Ovary (tissue), 7 donors: ENCODE measurements at regions not wholly inside any gene's neighbourhood (a gene's known extent, or its start where the extent isn't known, plus 50 kb on each side); places are given as distances from the start of the nearest gene placed in this dataset.

Experiments
- DNase-seq, 5 donors: peaks; one replicate each; pipeline ENCODE4 v3.0.0-alpha.2; 2019 to 2020
- H3K27ac ChIP-seq, 2 donors: fragments of 200-600 bp; one replicate each; pipeline versions ENCODE4 v1.5.1 to v1.8.0; 2019 to 2022
- H3K27me3 ChIP-seq: fragments of 200-600 bp; one replicate; pipeline ENCODE4 v1.8.0; 2022
- H3K36me3 ChIP-seq: fragments of 200-600 bp; sonication (generic); one replicate; pipeline ENCODE4 v1.5.1; 2019
- H3K4me1 ChIP-seq: one replicate; pipeline ENCODE4 v1.8.1; 2013; ENCODE audit warnings: mild to moderate bottlenecking, moderate library complexity; ENCODE audit not compliant: insufficient read depth
- H3K4me3 ChIP-seq: fragments of 200-600 bp; sonication (generic); one replicate; pipeline ENCODE4 v1.5.1; 2017
- H3K9me3 ChIP-seq, 2 donors: fragments of 200-600 bp in 1 of 2; sonication (generic) in 1 of 2; one replicate each; pipeline versions ENCODE4 v1.5.1 to v1.8.1; 2013 to 2019; ENCODE audit warnings: mild to moderate bottlenecking in 1 of 2, moderate library complexity in 1 of 2
- EP300 ChIP-seq: sonication (generic); formaldehyde crosslinking; IDR thresholded peaks from one replicate; pipeline ENCODE4 v1.6.1; 2017; ENCODE audit warnings: antibody characterized with exemption
- POLR2A ChIP-seq: fragments of 450-650 bp; IDR thresholded peaks from one replicate; pipeline ENCODE4 v1.6.1; 2017; ENCODE audit warnings: antibody characterized with exemption, mild to moderate bottlenecking, moderate library complexity
- WGBS, 3 donors: extraction: QIAGEN DNeasy Blood & Tissue Kit in 1 of 3; methylation state at CpG; one replicate each; pipeline versions ENCODE4 v1.1.5 to v1.1.7; 2013 to 2017; 5-methylcytosine and 5-hydroxymethylcytosine counted together
- intact Hi-C, 4 donors: fragments of 100-400 bp; cut with DNase I; formaldehyde crosslinking; loops; one replicate each; pipeline versions ENCODE4 v1.11.0 to v1.15.1; 2022 to 2023
- TF ChIP-seq, protein P1 (sequence below), 3 donors: fragments of 450-650 bp in 2 of 3; fragments of 200-600 bp in 1 of 3; IDR thresholded peaks; one replicate each; pipeline versions ENCODE4 v1.5.1 to v1.8.0; 2016 to 2022; ENCODE audit warnings: antibody characterized with exemption in 3 of 3, mild to moderate bottlenecking in 1 of 3
- donor health status: DM: no; HTN: no; CAD: no; lungs with moderate emphysema.
- donor health status: DM: no; HTN: no; CAD: no.
- donor health status: Bipolar disorder and iron deficiency.
- donor health status: DM: no; HTN: no; CAD: no.
- donor health status: DM: yes; HTN: yes; CAD: no.

DNA sequence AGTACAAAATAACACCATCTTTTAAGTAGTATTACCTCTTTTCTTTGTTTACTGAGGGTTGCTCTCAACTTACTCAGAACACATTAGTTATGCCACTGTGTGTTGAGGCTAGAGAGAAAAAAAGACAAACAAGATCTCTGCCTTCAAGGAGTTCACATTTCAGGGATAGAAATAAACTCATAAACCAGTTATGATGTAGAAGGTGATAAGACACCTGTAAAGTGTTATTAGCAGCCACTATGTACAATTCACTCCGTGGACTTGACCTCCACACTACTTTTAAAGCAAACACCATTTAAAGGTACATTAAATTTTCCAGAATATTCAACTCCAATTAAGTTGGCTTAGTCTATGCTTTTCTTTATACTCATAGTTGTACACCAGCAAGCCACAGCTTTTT is 278.0 kb downstream of the PDGFC start:
- Histone ChIP-seq H3K9me3 (no peaks in the 10 kb centered on the region), H3K27me3 (no peaks in the 10 kb centered on the region), H3K36me3 (no peaks in the 10 kb centered on the region), H3K4me3 (no peak overlapping the region), H3K4me1 (no peaks in the 10 kb centered on the region), H3K27ac (no peak overlapping the region)
- whole genome bisulfite sequencing, 3 donors, result 40 to 62% (median 46%) methylated on average over 1 of the region's 1 CpG
- intact Hi-C loops, result no loop called here
- DNase-seq, result no peak
- TF ChIP-seq POLR2A, result no peak
- TF ChIP-seq, protein P1, sequence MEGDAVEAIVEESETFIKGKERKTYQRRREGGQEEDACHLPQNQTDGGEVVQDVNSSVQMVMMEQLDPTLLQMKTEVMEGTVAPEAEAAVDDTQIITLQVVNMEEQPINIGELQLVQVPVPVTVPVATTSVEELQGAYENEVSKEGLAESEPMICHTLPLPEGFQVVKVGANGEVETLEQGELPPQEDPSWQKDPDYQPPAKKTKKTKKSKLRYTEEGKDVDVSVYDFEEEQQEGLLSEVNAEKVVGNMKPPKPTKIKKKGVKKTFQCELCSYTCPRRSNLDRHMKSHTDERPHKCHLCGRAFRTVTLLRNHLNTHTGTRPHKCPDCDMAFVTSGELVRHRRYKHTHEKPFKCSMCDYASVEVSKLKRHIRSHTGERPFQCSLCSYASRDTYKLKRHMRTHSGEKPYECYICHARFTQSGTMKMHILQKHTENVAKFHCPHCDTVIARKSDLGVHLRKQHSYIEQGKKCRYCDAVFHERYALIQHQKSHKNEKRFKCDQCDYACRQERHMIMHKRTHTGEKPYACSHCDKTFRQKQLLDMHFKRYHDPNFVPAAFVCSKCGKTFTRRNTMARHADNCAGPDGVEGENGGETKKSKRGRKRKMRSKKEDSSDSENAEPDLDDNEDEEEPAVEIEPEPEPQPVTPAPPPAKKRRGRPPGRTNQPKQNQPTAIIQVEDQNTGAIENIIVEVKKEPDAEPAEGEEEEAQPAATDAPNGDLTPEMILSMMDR (IDR thresholded peaks at IDR 0.05), result no peak
- TF ChIP-seq EP300, result no peak

DNA sequence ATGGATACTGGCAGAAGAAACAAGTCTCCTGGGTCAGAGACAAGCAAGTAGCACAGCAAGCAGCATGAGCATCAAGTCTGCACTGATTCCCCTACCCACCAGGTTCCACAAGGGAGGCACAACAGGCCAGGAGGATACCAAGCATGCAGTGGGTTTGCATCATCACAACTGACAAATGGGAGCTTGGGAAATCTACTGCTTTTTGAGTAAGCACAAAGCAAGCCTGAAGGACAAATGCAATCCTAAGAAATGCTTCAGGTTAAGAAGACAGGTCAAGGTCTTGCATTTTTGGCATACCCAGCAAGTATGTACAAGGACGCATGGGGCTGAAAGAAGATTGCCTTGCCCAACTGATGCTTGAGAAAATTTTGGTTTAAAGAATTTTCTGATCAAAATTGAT is 279.6 kb downstream of the PDGFC start:
- intact Hi-C loops, result no loop called here
- H3K27me3 ChIP-seq, result no peaks in the 10 kb centered on the region
- no peak for DNase-seq
- H3K4me3 ChIP-seq, result no peak overlapping the region
- TF ChIP-seq POLR2A (no peak), EP300 (no peak)
- TF ChIP-seq, protein P1 (IDR thresholded peaks at IDR 0.05), result no peak
- no peaks in the 10 kb centered on the region for H3K9me3 ChIP-seq
- no peak overlapping the region for H3K27ac ChIP-seq
- no peaks in the 10 kb centered on the region for H3K4me1 ChIP-seq
- 3 to 41% (median 6%) methylated on average over 1 of the region's 1 CpG for WGBS, 3 donors
- H3K36me3 ChIP-seq, result no peaks in the 10 kb centered on the region

DNA sequence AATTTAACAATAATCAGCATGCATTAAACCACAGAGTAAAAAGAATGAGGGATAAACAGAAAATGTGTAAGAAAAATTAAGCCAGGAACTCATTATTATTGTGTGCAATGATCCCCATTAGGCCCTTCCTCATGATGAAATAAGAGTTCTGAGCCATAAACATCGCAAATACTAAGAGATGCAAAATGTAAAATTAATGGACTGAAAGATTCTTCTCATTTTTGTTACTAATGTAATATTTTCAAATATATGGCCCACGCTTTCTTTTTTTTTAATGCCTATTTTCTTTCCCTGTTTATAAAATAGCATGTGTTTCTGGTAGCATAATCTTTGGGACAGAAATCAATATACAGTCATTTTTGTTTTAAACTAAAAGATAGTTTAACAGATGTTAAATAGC is 281.0 kb downstream of the PDGFC start:
- Histone ChIP-seq H3K27ac (no peak overlapping the region), H3K4me1 (peaks cover 2% of the 10 kb centered on the region), H3K9me3 (no peaks in the 10 kb centered on the region), H3K27me3 (no peaks in the 10 kb centered on the region), H3K36me3 (no peaks in the 10 kb centered on the region), H3K4me3 (no peak overlapping the region)
- intact Hi-C loops, result no loop called here
- DNase-seq, result no peak
- WGBS, 3 donors, result 97 to 98% (median 98%) methylated on average over 2 of the region's 2 CpGs
- TF ChIP-seq POLR2A, result no peak
- TF ChIP-seq EP300, result no peak
- TF ChIP-seq, protein P1 (IDR thresholded peaks at IDR 0.05), result no peak

DNA sequence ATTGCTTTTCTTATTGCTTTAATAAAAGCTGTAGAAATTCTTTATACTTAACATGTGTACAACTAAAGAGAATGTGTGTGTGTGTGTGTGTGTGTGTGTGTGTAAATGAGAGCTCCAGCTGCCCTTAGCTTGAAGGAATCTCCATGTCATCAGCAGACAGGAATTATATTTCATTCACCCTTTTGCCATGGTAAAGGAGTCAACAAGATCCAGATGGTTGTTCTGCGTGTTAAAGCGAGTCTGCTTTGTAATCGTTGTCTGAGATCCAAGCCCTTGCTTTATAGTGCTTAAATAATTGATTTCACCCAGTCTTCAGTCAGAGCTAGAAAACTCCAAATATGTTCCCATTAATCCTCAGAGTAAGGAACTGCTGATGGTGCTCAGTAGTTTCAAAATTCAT is 285.5 kb downstream of the PDGFC start:
- intact Hi-C loops, result no loop called here
- H3K4me3 ChIP-seq, result no peak overlapping the region
- H3K4me1 ChIP-seq, result peaks cover 2% of the 10 kb centered on the region
- no peak overlapping the region for H3K27ac ChIP-seq
- WGBS, 3 donors, result 31 to 40% (median 35%) methylated on average over 3 of the region's 3 CpGs
- no peaks in the 10 kb centered on the region for H3K27me3 ChIP-seq
- H3K9me3 ChIP-seq, result no peaks in the 10 kb centered on the region
- TF ChIP-seq, protein P1 (IDR thresholded peaks at IDR 0.05), result no peak
- TF ChIP-seq POLR2A (no peak), EP300 (no peak)
- no peak for DNase-seq
- H3K36me3 ChIP-seq, result no peaks in the 10 kb centered on the region

DNA sequence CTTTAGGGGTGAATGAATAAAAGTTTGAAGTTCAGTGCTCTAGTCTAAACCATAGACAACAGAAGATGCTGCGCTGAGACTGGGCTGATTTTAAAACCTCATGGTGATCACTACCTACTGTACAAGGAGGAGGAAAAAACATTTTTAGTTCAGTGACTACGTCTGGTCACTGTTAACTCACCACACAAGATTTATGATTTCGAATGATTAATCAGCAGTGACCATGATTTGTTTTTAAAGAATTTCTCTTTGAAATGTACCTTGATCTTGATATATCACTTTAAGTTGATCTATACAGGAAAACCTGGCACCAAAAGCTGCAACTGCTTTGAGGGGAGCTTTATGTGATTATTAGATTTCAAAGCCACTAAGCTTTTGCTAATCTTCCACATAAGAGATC is 286.3 kb downstream of the PDGFC start:
- Histone ChIP-seq H3K27ac (no peak overlapping the region), H3K4me1 (peaks cover 2% of the 10 kb centered on the region), H3K36me3 (no peaks in the 10 kb centered on the region), H3K4me3 (no peak overlapping the region), H3K27me3 (no peaks in the 10 kb centered on the region), H3K9me3 (no peaks in the 10 kb centered on the region)
- 88 to 94% (median 90%) methylated on average over 3 of the region's 3 CpGs for WGBS, 3 donors
- TF ChIP-seq, protein P1 (IDR thresholded peaks at IDR 0.05), result no peak
- TF ChIP-seq EP300, result no peak
- TF ChIP-seq POLR2A, result no peak
- intact Hi-C loops, result no loop called here
- no peak for DNase-seq
